ENCODE measurements at regions not wholly inside any gene's neighbourhood (a gene's known extent, or its start where the extent isn't known, plus 50 kb on each side); places are given as distances from the start of the nearest gene placed in this dataset.

DNA sequence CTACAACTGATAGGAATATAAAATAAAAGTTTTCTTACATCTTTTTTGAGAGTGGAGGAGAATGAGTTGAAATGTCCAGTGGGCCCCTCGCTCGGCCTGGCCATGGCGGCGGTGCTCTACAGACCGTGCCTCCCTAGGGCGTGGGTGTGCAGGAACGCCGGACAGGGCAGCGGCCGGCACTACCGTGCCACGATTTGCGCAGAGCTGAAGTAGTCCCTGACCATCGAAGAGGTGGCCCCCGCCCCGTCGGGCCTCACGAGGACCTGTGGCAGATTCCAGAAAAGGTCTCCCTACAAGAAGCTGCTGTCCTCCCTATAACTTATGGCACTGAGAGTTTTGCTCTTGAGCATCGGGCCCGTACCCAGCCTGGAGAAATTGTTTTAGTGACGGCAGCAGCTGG lies 228.9 kb upstream of the ARHGAP24 start:
- TF ChIP-seq, protein P1, sequence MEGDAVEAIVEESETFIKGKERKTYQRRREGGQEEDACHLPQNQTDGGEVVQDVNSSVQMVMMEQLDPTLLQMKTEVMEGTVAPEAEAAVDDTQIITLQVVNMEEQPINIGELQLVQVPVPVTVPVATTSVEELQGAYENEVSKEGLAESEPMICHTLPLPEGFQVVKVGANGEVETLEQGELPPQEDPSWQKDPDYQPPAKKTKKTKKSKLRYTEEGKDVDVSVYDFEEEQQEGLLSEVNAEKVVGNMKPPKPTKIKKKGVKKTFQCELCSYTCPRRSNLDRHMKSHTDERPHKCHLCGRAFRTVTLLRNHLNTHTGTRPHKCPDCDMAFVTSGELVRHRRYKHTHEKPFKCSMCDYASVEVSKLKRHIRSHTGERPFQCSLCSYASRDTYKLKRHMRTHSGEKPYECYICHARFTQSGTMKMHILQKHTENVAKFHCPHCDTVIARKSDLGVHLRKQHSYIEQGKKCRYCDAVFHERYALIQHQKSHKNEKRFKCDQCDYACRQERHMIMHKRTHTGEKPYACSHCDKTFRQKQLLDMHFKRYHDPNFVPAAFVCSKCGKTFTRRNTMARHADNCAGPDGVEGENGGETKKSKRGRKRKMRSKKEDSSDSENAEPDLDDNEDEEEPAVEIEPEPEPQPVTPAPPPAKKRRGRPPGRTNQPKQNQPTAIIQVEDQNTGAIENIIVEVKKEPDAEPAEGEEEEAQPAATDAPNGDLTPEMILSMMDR (IDR thresholded peaks at IDR 0.05; ENCODE audit: low read length): no peak
- TF ChIP-seq EZH2phosphoT487 (IDR thresholded peaks at IDR 0.05; ENCODE audit: low read length): no peak
- no peak for TF ChIP-seq EZH2 (optimal IDR thresholded peaks at IDR 0.05; ENCODE audit: low read depth, low read length)
